WTC11 (cell line): ENCODE measurements at regions not wholly inside any gene's neighbourhood (a gene's known extent, or its start where the extent isn't known, plus 50 kb on each side); places are given as distances from the start of the nearest gene placed in this dataset.

Experiments used
- NR2C2 ChIP-seq: sonication (generic); formaldehyde crosslinking; IDR thresholded peaks from 2 replicates; pipeline ENCODE4 v1.8.0; 2022; ENCODE audit warnings: mild to moderate bottlenecking, missing genetic modification reagents
- TF ChIP-seq, protein P1 (sequence below): fragments of 200-600 bp; IDR thresholded peaks from 2 replicates; pipeline ENCODE4 v1.8.0; 2022; ENCODE audit warnings: antibody characterized with exemption
- TF ChIP-seq, protein P2 (sequence below): sonication (generic); formaldehyde crosslinking; conservative IDR thresholded peaks from 2 replicates; pipeline ENCODE4 v1.8.1; 2022; ENCODE audit warnings: mild to moderate bottlenecking, missing genetic modification reagents

DNA sequence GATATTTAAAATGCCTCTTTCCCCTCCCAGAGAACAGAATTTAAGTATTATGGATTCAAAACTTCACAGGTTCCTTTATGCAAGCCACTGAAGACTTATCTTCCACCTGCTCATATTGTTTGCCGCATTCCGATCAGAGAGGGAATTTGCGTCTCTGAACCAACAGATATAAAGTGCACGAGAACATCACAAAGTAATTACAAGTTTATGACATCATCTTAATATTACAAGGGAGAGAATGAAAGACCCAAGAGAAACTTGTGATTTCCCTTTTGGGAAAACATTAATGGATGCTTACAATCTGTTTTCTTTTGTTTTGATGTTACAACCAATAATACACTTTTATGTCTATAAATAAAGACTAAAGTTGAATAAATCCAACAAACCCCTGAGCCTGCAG is 631.0 kb downstream of the BCL11A start:
- TF ChIP-seq, protein P1, sequence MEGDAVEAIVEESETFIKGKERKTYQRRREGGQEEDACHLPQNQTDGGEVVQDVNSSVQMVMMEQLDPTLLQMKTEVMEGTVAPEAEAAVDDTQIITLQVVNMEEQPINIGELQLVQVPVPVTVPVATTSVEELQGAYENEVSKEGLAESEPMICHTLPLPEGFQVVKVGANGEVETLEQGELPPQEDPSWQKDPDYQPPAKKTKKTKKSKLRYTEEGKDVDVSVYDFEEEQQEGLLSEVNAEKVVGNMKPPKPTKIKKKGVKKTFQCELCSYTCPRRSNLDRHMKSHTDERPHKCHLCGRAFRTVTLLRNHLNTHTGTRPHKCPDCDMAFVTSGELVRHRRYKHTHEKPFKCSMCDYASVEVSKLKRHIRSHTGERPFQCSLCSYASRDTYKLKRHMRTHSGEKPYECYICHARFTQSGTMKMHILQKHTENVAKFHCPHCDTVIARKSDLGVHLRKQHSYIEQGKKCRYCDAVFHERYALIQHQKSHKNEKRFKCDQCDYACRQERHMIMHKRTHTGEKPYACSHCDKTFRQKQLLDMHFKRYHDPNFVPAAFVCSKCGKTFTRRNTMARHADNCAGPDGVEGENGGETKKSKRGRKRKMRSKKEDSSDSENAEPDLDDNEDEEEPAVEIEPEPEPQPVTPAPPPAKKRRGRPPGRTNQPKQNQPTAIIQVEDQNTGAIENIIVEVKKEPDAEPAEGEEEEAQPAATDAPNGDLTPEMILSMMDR, result no peak
- TF ChIP-seq, protein P2, sequence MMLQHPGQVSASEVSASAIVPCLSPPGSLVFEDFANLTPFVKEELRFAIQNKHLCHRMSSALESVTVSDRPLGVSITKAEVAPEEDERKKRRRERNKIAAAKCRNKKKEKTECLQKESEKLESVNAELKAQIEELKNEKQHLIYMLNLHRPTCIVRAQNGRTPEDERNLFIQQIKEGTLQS, result no peak
- TF ChIP-seq NR2C2 (CRISPR knock-in tag), result no peak
